Left ventricle myocardium inferior (tissue), 1 donor: ENCODE measurements at regions not wholly inside any gene's neighbourhood (a gene's known extent, or its start where the extent isn't known, plus 50 kb on each side); places are given as distances from the start of the nearest gene placed in this dataset.

Experiments
- DNase-seq: peaks from one replicate; pipeline ENCODE4 v3.0.0-alpha.2; 2020
- H3K27ac ChIP-seq: fragments of 200-600 bp; replicated peaks from 2 replicates; pipeline ENCODE4 v1.8.0; 2021
- H3K27me3 ChIP-seq: fragments of 200-600 bp; 2 replicates; pipeline ENCODE4 v1.8.0; 2021; ENCODE audit warnings: low read depth
- H3K36me3 ChIP-seq: fragments of 200-600 bp; 2 replicates; pipeline ENCODE4 v1.8.0; 2021
- H3K4me1 ChIP-seq: fragments of 200-600 bp; 2 replicates; pipeline ENCODE4 v1.8.0; 2021
- H3K4me3 ChIP-seq: fragments of 200-600 bp; 2 replicates; pipeline ENCODE4 v1.8.0; 2021; ENCODE audit warnings: mild to moderate bottlenecking, moderate library complexity
- H3K9me3 ChIP-seq: fragments of 200-600 bp; replicated peaks from 2 replicates; pipeline ENCODE4 v1.8.0; 2021
- intact Hi-C: fragments of 100-400 bp; cut with micrococcal nuclease; formaldehyde crosslinking; loops from one replicate; pipeline ENCODE4 v1.11.0; 2022
- TF ChIP-seq, protein P1 (sequence below): fragments of 200-600 bp; IDR thresholded peaks from 2 replicates; pipeline ENCODE4 v1.8.0; 2021; ENCODE audit warnings: antibody characterized with exemption, mild to moderate bottlenecking, borderline replicate concordance
- donor health status: DM: no; HTN: yes; CAD: no; lungs with severe emphysema.

DNA sequence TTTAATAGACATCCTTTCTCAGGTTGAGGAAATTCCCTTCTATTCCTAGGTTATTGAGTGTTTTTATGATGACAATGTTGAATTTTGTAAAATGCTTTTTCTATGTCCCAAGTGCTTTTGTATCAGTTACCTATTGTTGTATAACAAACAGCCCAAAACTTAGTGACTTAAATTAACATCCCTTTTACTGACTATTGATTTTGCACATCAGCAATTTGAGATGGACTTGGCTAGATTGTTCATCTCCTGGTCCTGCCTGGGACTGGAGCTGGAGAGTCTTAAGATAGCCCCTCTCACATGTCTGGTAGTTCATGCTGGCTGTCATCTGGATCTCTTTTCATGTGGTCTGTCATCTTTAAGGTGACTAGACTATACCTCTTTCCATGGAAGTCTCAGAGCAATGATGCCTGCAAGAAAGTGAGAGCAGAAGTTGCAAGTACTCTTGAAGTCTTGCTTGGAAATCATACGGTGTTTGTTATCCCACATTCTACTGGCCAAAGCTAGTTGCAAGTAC lies 132.6 kb downstream of the RPAP3 start:
- H3K27me3 ChIP-seq = peaks cover 20% of the 10 kb centered on the region
- TF ChIP-seq, protein P1, sequence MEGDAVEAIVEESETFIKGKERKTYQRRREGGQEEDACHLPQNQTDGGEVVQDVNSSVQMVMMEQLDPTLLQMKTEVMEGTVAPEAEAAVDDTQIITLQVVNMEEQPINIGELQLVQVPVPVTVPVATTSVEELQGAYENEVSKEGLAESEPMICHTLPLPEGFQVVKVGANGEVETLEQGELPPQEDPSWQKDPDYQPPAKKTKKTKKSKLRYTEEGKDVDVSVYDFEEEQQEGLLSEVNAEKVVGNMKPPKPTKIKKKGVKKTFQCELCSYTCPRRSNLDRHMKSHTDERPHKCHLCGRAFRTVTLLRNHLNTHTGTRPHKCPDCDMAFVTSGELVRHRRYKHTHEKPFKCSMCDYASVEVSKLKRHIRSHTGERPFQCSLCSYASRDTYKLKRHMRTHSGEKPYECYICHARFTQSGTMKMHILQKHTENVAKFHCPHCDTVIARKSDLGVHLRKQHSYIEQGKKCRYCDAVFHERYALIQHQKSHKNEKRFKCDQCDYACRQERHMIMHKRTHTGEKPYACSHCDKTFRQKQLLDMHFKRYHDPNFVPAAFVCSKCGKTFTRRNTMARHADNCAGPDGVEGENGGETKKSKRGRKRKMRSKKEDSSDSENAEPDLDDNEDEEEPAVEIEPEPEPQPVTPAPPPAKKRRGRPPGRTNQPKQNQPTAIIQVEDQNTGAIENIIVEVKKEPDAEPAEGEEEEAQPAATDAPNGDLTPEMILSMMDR = no peak
- no peaks in the 10 kb centered on the region for H3K36me3 ChIP-seq
- no peaks in the 10 kb centered on the region for H3K9me3 ChIP-seq
- intact Hi-C loops = no loop called here
- no peak overlapping the region for H3K27ac ChIP-seq
- no peaks in the 10 kb centered on the region for H3K4me1 ChIP-seq
- no peak for DNase-seq
- H3K4me3 ChIP-seq = no peak overlapping the region

- Histone ChIP-seq H3K27me3 (no peaks in the 10 kb centered on the region), H3K4me1 (no peaks in the 10 kb centered on the region), H3K27ac (no peak overlapping the region), H3K36me3 (no peaks in the 10 kb centered on the region), H3K4me3 (no peak overlapping the region), H3K9me3 (no peaks in the 10 kb centered on the region)
- DNase-seq = no peak
- TF ChIP-seq, protein P1 = no peak
- intact Hi-C loops = no loop called here
These were observed 135.7 kb downstream of the RPAP3 start for GRCh38 chr12:47570151-47570550.

DNA sequence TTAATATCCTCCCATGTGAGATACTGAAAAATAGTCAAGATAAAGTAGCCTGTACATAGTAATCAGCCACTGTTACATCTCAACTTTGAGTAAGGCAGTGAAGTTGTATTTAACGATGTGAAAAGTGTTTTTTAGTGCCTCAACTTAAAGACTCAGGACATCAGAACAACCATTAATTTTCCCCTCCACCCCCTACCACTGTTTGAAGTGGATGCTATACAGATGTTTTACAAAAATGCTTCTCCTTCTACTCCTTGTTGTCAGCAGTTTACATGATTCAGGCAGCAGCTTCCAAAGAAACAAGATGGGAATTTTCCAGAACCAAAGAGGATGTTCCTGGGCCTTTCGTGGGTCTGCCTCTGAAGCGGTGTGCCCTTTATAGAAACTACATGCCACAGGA lies 143.6 kb downstream of the RPAP3 start:
- no peak overlapping the region for H3K27ac ChIP-seq

GRCh38 chr12:47561746-47562145 lies 144.1 kb downstream of the RPAP3 start:
- no peak overlapping the region for H3K27ac ChIP-seq
- H3K27me3 ChIP-seq = no peaks in the 10 kb centered on the region
- TF ChIP-seq, protein P1 = no peak
- no peaks in the 10 kb centered on the region for H3K9me3 ChIP-seq
- H3K36me3 ChIP-seq = no peaks in the 10 kb centered on the region
- intact Hi-C loops = no loop called here
- H3K4me3 ChIP-seq = no peak overlapping the region
- no peaks in the 10 kb centered on the region for H3K4me1 ChIP-seq
- DNase-seq = no peak

More for the DNA sequence above, 143.6 kb downstream of the RPAP3 start:
- Histone ChIP-seq H3K27me3 (no peaks in the 10 kb centered on the region), H3K4me1 (no peaks in the 10 kb centered on the region), H3K36me3 (no peaks in the 10 kb centered on the region), H3K4me3 (no peak overlapping the region), H3K9me3 (no peaks in the 10 kb centered on the region)
- intact Hi-C loops = no loop called here
- TF ChIP-seq, protein P1 = no peak
- no peak for DNase-seq

DNA sequence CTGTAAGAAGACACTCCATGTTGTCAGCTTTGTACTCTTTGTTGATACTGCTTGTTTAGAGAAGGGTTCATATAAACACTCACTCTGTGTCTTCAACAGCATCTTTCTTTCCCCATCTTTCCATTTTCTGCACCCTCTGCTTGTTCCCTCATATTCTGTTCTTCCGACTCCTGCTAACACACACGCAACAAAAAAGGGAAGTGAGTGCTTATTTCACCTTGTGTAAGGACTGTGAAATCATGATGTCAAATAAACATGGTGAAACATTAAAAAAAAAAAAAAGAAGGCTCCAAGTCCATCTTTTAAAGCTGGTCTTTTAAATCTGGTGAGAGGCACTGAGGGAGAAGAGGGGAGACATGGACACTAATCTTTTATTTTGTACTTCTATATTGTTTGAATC lies 145.4 kb downstream of the RPAP3 start:
- H3K27me3 ChIP-seq = no peaks in the 10 kb centered on the region
- no peak overlapping the region for H3K4me3 ChIP-seq
- H3K27ac ChIP-seq = no peak overlapping the region
- intact Hi-C loops = no loop called here
- TF ChIP-seq, protein P1 = no peak
- DNase-seq = no peak
- H3K36me3 ChIP-seq = no peaks in the 10 kb centered on the region
- no peaks in the 10 kb centered on the region for H3K4me1 ChIP-seq
- no peaks in the 10 kb centered on the region for H3K9me3 ChIP-seq
